ENCODE measurements at regions not wholly inside any gene's neighbourhood (a gene's known extent, or its start where the extent isn't known, plus 50 kb on each side); places are given as distances from the start of the nearest gene placed in this dataset.

DNA sequence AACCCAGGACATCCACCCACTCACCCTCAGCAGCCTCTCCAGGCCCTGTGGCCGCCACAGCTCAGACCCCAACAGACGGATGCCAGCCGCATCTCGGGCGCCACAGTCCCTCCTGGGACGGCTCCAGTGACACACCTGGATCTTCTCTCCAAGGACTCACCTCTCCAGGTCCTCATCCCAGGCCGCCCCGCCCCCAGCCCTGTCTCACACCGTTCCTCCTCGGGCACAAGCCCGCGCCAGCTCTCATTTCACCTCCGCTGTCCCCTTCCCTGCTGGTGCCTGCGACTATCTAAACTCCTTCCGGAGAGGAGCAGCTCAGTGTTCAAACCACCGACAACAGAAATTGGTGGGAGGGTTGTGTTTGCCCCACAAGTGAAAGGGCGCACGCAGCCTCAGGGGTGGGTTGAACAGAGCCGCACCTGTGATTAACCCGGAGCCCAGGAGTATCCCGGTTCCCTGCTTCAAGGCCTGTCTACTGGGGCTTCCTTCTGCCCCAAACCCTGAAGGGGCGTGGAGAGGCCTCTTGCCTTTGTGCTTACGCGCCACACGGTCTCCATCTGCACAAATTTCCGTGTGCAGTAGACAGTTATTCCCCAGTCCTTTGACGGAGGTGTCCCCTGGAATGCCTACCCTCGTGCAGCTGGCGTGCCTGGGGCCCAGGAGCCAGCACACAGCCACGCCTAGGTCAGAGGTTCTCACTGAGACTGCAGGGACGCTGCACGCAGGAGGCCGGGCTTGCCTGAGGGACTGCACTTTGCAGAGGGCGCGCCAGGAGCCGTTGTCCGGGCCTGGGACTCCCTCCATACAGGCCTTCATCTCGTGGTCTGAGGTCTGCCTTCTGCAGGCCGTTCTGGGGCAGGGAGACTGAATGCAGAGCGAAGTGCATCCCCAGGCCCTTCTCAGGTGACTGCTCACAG is 232.7 kb downstream of the DLL1 start:
- H3K23ac ChIP-seq (ENCODE audit: insufficient read length) = no peak overlapping the region
- no peak overlapping the region for H2BK20ac ChIP-seq (ENCODE audit: low read length)
- H3K23me2 ChIP-seq (ENCODE audit: low read depth, low read length) = no peaks in the 10 kb centered on the region
- no peaks in the 10 kb centered on the region for H3K27me3 ChIP-seq (replicated peaks in 1 of 4; ENCODE audit: control insufficient read depth in 3 of 4, extremely low read depth in 1 of 4, insufficient read depth in 3 of 4, low read length in 3 of 4)
- H3K14ac ChIP-seq (ENCODE audit: insufficient read length) = no peak overlapping the region
- DNase-seq (ENCODE audit: low read depth in 1 of 2, low spot score in 2 of 2) (peak in 1 of 2 experiments; percentile 53), FAIRE-seq (no peak)
- H3K79me1 ChIP-seq (ENCODE audit: low read depth, low read length) = no peaks in the 10 kb centered on the region
- CTCF ChIA-PET (ENCODE audit: partially characterized antibody) = no interaction called here
- no peak overlapping the region for H3K4ac ChIP-seq (replicated peaks; ENCODE audit: insufficient read length, low read depth, low read length)
- H3K56ac ChIP-seq (replicated peaks; ENCODE audit: insufficient read length, low read depth, low read length) = no peak overlapping the region
- TF ChIP-seq TCF12 (IDR thresholded peaks at IDR 0.05; ENCODE audit: low read depth, low read length) = no peak
- no peak for TF ChIP-seq BCL11A (IDR thresholded peaks at IDR 0.05; ENCODE audit: low read depth in 2 of 2, low read length in 2 of 2)
- no peak overlapping the region for H2BK15ac ChIP-seq (ENCODE audit: low read length)
- no peak overlapping the region for H3K4me2 ChIP-seq (ENCODE audit: insufficient read depth in 1 of 2, low read depth in 2 of 2, low read length in 2 of 2)
- POLR2A ChIA-PET (ENCODE audit: partially characterized antibody) = interaction anchor here (0.6 to 2.7 kb wide), 3 partner anchors 50 to 1187 kb away, joined by 3 to 6 read pairs (median 3); no protein-coding TSS in a partner anchor
- H4K20me1 ChIP-seq (replicated peaks in 1 of 2; ENCODE audit: control insufficient read depth in 1 of 2, insufficient read depth in 2 of 2, low read length in 2 of 2) = no peaks in the 10 kb centered on the region
- H3K18ac ChIP-seq (ENCODE audit: extremely low read depth, low read length) = peak overlapping the region; percentile 32; the same call in 1 of the 2 replicates
- no peak overlapping the region; the same call in 1 of the 2 replicates for H4K8ac ChIP-seq (ENCODE audit: extremely low read depth, insufficient read depth, low read length)
- H3K9ac ChIP-seq (replicated peaks in 1 of 4; ENCODE audit: extremely low read depth in 1 of 4, low read depth in 3 of 4, low read length in 3 of 4) = no peak overlapping the region
- 89% methylated on average over 32 of the region's 40 CpGs; no CpG with 5 or more reads in 1 of the 2 experiments for WGBS, 2 experiments (ENCODE audit: extremely low coverage in 1 of 2, insufficient coverage in 1 of 2, insufficient read length in 1 of 2, insufficient replicate concordance in 2 of 2, low coverage in 1 of 2, low lambda C conversion rate in 2 of 2, missing lambda C conversion rate in 1 of 2)
- H3K9me3 ChIP-seq (ENCODE audit: insufficient read depth in 2 of 2, low read depth in 1 of 2, low read length in 1 of 2) = peaks cover 0 to 6% of the 10 kb centered on the region in 2 experiments; a peak in 1 of 4 replicates
- no peak overlapping the region for H2BK120ac ChIP-seq (replicated peaks; ENCODE audit: low read depth, low read length)
- H4K5ac ChIP-seq (ENCODE audit: insufficient read length, low read depth, low read length) = no peak overlapping the region
- H2BK12ac ChIP-seq (ENCODE audit: low read depth, low read length) = peak overlapping the region; percentile 27; the same call in 1 of the 2 replicates
- H3K4me3 ChIP-seq (ENCODE audit: extremely low read depth in 1 of 4, insufficient read depth in 2 of 4, low read depth in 3 of 4, low read length in 4 of 4) = no peak overlapping the region
- no peak overlapping the region for H3K27ac ChIP-seq (ENCODE audit: low read depth, low read length)
- peaks cover 0 to 5% (median 0%) of the 10 kb centered on the region in 4 experiments; a peak in 1 of 7 replicates for H3K4me1 ChIP-seq (replicated peaks in 1 of 4; ENCODE audit: control insufficient read depth in 3 of 4, insufficient read depth in 4 of 4, low read length in 3 of 4)
- H2AK5ac ChIP-seq (ENCODE audit: low read depth, low read length) = no peak overlapping the region
- peak overlapping the region; percentile 39 for H4K91ac ChIP-seq (replicated peaks; ENCODE audit: insufficient read length, low read length)
- no peaks in the 10 kb centered on the region for H3K36me3 ChIP-seq (ENCODE audit: control insufficient read depth in 2 of 4, insufficient read depth in 4 of 4, low read length in 3 of 4)
- H2BK5ac ChIP-seq (ENCODE audit: low read depth, low read length) = no peak overlapping the region
- H3K79me2 ChIP-seq (ENCODE audit: control insufficient read depth in 1 of 2, insufficient read depth in 2 of 2, low read length in 2 of 2) = no peaks in the 10 kb centered on the region; a peak in 1 of 4 replicates
- peak overlapping the region; percentile 84; the same call in 1 of the 2 replicates for H2AFZ ChIP-seq (ENCODE audit: low read length)

Measured in H1 (cell line).